ENCODE measurements at regions not wholly inside any gene's neighbourhood (a gene's known extent, or its start where the extent isn't known, plus 50 kb on each side); places are given as distances from the start of the nearest gene placed in this dataset.

DNA sequence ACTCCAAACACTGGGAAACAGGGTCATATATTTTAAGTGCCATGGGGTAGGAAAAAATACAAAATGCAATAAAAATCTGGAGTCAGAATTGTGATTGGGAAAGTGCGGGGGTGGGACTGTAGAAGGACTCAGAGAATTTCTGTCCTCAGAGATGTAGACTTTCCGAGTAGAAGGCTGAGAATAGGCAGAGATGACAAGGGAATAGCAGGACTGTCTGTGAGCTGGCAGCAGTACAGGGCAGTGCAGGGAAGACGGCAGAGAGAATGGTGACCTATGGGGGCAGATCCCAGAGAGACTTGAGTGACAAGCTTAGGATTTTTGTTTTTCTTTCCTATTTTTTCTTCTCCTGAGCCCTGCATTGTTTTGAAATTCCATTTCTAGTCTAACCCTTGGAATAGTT lies 127.6 kb downstream of the SLC16A9 start:
- no peak overlapping the region; the same call in 1 of the 2 replicates for H4K8ac ChIP-seq (ENCODE audit: extremely low read depth, insufficient read depth, low read length)
- no peak overlapping the region for H2BK20ac ChIP-seq (ENCODE audit: low read length)
- H3K23ac ChIP-seq (ENCODE audit: insufficient read length) = no peak overlapping the region
- H3K79me2 ChIP-seq (ENCODE audit: control insufficient read depth in 1 of 2, insufficient read depth in 2 of 2, low read length in 2 of 2) = no peaks in the 10 kb centered on the region
- 88% methylated on average over 3 of the region's 3 CpGs; no CpG with 5 or more reads in 1 of the 2 experiments for WGBS, 2 experiments (ENCODE audit: extremely low coverage in 1 of 2, insufficient coverage in 1 of 2, insufficient read length in 1 of 2, insufficient replicate concordance in 2 of 2, low coverage in 1 of 2, low lambda C conversion rate in 2 of 2, missing lambda C conversion rate in 1 of 2)
- H2BK12ac ChIP-seq (ENCODE audit: low read depth, low read length) = no peak overlapping the region
- no peak overlapping the region for H3K4me3 ChIP-seq (ENCODE audit: extremely low read depth in 1 of 4, insufficient read depth in 2 of 4, low read depth in 3 of 4, low read length in 4 of 4)
- no peak overlapping the region for H2BK15ac ChIP-seq (ENCODE audit: low read length)
- no peaks in the 10 kb centered on the region for H3K36me3 ChIP-seq (ENCODE audit: control insufficient read depth in 2 of 4, insufficient read depth in 4 of 4, low read length in 3 of 4)
- no peak overlapping the region for H3K18ac ChIP-seq (ENCODE audit: extremely low read depth, low read length)
- no peaks in the 10 kb centered on the region for H3K79me1 ChIP-seq (ENCODE audit: low read depth, low read length)
- H2AFZ ChIP-seq (ENCODE audit: low read length) = no peak overlapping the region
- H2AK5ac ChIP-seq (ENCODE audit: low read depth, low read length) = no peak overlapping the region
- no peak overlapping the region for H3K9ac ChIP-seq (replicated peaks in 1 of 4; ENCODE audit: extremely low read depth in 1 of 4, low read depth in 3 of 4, low read length in 3 of 4)
- H3K27me3 ChIP-seq (replicated peaks in 1 of 4; ENCODE audit: control insufficient read depth in 3 of 4, extremely low read depth in 1 of 4, insufficient read depth in 3 of 4, low read length in 3 of 4) = no peaks in the 10 kb centered on the region
- H2BK120ac ChIP-seq (replicated peaks; ENCODE audit: low read depth, low read length) = no peak overlapping the region
- H3K9me3 ChIP-seq (ENCODE audit: insufficient read depth in 2 of 2, low read depth in 1 of 2, low read length in 1 of 2) = no peaks in the 10 kb centered on the region
- H3K14ac ChIP-seq (ENCODE audit: insufficient read length) = no peak overlapping the region
- FAIRE-seq (no peak), DNase-seq (ENCODE audit: low read depth in 1 of 2, low spot score in 2 of 2) (no peak)
- CTCF ChIA-PET (ENCODE audit: partially characterized antibody) = interaction anchor here (1.0 to 3.7 kb wide), 13 partner anchors 11 to 799 kb away, joined by 3 to 29 read pairs (median 4); no protein-coding TSS in a partner anchor
- H3K4me2 ChIP-seq (ENCODE audit: insufficient read depth in 1 of 2, low read depth in 2 of 2, low read length in 2 of 2) = no peak overlapping the region
- no peaks in the 10 kb centered on the region for H3K23me2 ChIP-seq (ENCODE audit: low read depth, low read length)
- no peak overlapping the region for H4K5ac ChIP-seq (ENCODE audit: insufficient read length, low read depth, low read length)
- POLR2A ChIA-PET (ENCODE audit: partially characterized antibody) = no interaction called here
- no peaks in the 10 kb centered on the region for H3K4me1 ChIP-seq (replicated peaks in 1 of 4; ENCODE audit: control insufficient read depth in 3 of 4, insufficient read depth in 4 of 4, low read length in 3 of 4)
- no peak overlapping the region for H3K27ac ChIP-seq (ENCODE audit: low read depth, low read length)
- no peak overlapping the region for H3K4ac ChIP-seq (replicated peaks; ENCODE audit: insufficient read length, low read depth, low read length)
- no peak overlapping the region for H3K56ac ChIP-seq (replicated peaks; ENCODE audit: insufficient read length, low read depth, low read length)
- H4K20me1 ChIP-seq (replicated peaks in 1 of 2; ENCODE audit: control insufficient read depth in 1 of 2, insufficient read depth in 2 of 2, low read length in 2 of 2) = no peaks in the 10 kb centered on the region
- no peak overlapping the region for H2BK5ac ChIP-seq (ENCODE audit: low read depth, low read length)
- H4K91ac ChIP-seq (replicated peaks; ENCODE audit: insufficient read length, low read length) = no peak overlapping the region
- TF ChIP-seq HDAC2 (IDR thresholded peaks at IDR 0.05; ENCODE audit: borderline replicate concordance in 1 of 2, low read depth in 2 of 2, low read length in 2 of 2) = no peak
